Mucosa of descending colon (tissue), 3 donors: ENCODE measurements at regions not wholly inside any gene's neighbourhood (a gene's known extent, or its start where the extent isn't known, plus 50 kb on each side); places are given as distances from the start of the nearest gene placed in this dataset.

Experiments used
- ATAC-seq: fragments of 200-7000 bp; cut with Tn5 transposase; one replicate; pipeline ENCODE4 v1.9.1; 2020; ENCODE audit warnings: mild to moderate bottlenecking, moderate library complexity
- DNase-seq, 3 donors: peaks; one replicate each; pipeline ENCODE4 v3.0.0-alpha.2; 2020
- H3K36me3 ChIP-seq: fragments of 200-600 bp; one replicate; pipeline ENCODE4 v1.8.0; 2021; ENCODE audit warnings: low read depth, mild to moderate bottlenecking
- H3K4me1 ChIP-seq: fragments of 200-600 bp; one replicate; pipeline ENCODE4 v1.8.0; 2021; ENCODE audit warnings: low read depth, mild to moderate bottlenecking
- H3K4me3 ChIP-seq: fragments of 200-600 bp; one replicate; pipeline ENCODE4 v1.8.0; 2021; ENCODE audit warnings: mild to moderate bottlenecking
- H3K9me3 ChIP-seq: fragments of 200-600 bp; one replicate; pipeline ENCODE4 v1.8.0; 2021; ENCODE audit warnings: mild to moderate bottlenecking
- intact Hi-C, 2 donors: fragments of 100-400 bp; cut with DNase I in 1 of 2; cut with micrococcal nuclease in 1 of 2; formaldehyde crosslinking; loops; one replicate each; pipeline versions ENCODE4 v1.11.0 to v1.11.1; 2022; cut with DNase I, micrococcal nuclease
- TF ChIP-seq, protein P1 (sequence below): fragments of 200-600 bp; IDR thresholded peaks from one replicate; pipeline ENCODE4 v1.8.0; 2022; ENCODE audit warnings: antibody characterized with exemption, mild to moderate bottlenecking
- donor health status: DM: no; HTN: no; CAD: no; lungs with moderate emphysema.
- donor health status: DM: no; HTN: no; CAD: no.
- donor health status: DM: no; HTN: yes; CAD: no.

DNA sequence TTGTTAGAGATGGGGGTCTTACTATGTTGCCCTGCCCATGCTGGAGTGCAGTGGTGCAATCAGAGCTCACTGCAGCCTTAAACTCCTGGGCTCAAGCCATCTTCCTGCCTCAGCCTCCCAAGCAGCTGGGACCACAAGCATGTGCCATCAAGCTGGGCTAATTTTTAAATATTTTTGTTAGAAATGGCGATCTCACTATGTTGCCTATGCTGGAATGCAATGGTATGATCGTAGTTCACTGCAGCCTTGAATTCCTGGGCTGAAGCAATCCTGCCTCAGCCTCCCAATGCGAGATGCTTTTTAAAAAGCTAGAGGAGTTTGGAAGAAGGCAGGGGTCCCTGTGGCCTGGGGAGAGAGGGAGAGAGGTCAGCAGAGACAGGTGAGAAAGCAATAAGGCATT lies 600.1 kb upstream of the AUTS2 start:
- intact Hi-C loops: no loop called here
- H3K4me1 ChIP-seq: no peaks in the 10 kb centered on the region
- H3K4me3 ChIP-seq: no peak overlapping the region
- TF ChIP-seq, protein P1, sequence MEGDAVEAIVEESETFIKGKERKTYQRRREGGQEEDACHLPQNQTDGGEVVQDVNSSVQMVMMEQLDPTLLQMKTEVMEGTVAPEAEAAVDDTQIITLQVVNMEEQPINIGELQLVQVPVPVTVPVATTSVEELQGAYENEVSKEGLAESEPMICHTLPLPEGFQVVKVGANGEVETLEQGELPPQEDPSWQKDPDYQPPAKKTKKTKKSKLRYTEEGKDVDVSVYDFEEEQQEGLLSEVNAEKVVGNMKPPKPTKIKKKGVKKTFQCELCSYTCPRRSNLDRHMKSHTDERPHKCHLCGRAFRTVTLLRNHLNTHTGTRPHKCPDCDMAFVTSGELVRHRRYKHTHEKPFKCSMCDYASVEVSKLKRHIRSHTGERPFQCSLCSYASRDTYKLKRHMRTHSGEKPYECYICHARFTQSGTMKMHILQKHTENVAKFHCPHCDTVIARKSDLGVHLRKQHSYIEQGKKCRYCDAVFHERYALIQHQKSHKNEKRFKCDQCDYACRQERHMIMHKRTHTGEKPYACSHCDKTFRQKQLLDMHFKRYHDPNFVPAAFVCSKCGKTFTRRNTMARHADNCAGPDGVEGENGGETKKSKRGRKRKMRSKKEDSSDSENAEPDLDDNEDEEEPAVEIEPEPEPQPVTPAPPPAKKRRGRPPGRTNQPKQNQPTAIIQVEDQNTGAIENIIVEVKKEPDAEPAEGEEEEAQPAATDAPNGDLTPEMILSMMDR: no peak
- H3K36me3 ChIP-seq: no peaks in the 10 kb centered on the region
- peaks cover 82% of the 10 kb centered on the region for H3K9me3 ChIP-seq
- ATAC-seq (no peak), DNase-seq (no peak)

DNA sequence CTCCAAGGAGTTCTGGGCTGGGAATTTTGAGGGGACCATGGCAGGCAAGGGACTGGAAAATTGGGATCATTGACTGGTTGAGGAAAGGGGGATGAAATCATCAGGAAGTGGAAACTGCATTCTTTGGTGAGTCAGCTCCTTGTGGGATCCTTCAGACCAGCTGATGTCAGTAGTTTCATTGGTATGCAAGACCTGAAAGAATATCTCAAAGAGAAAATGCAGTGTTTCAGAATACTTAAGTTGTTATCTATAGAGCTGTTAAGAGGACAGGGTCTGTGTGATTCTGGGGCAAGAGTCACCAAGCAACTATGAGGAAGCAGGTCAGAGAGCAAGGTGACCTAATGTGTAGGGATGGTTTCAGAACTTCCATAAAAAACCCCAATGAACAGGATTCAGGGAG lies 595.9 kb upstream of the AUTS2 start:
- ATAC-seq (no peak), DNase-seq (no peak)
- Histone ChIP-seq H3K36me3 (no peaks in the 10 kb centered on the region), H3K4me1 (no peaks in the 10 kb centered on the region), H3K4me3 (no peak overlapping the region), H3K9me3 (peaks cover 67% of the 10 kb centered on the region)
- intact Hi-C loops: no loop called here
- TF ChIP-seq, protein P1: no peak

DNA sequence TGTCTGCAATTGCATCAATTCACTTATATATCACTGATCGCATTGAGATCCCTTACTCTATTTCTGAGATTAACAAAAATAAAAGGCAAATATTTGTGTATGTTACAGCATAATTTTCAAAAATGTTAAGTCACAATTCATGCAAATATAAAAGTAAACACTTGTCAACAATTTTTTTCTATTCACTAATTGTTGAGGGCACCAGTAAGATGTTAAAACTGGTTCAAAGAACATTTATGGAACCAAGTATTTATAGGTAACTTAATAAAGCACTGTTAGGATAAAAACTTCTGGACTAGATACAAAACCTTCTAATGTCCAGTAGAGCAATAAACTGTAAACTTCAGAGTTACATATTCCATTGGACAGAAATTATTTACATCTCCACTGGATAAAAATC lies 586.1 kb upstream of the AUTS2 start:
- ATAC-seq (no peak), DNase-seq (no peak)
- H3K36me3 ChIP-seq: no peaks in the 10 kb centered on the region
- intact Hi-C loops: no loop called here
- peaks cover 61% of the 10 kb centered on the region for H3K9me3 ChIP-seq
- H3K4me1 ChIP-seq: no peaks in the 10 kb centered on the region
- no peak overlapping the region for H3K4me3 ChIP-seq
- TF ChIP-seq, protein P1: no peak

DNA sequence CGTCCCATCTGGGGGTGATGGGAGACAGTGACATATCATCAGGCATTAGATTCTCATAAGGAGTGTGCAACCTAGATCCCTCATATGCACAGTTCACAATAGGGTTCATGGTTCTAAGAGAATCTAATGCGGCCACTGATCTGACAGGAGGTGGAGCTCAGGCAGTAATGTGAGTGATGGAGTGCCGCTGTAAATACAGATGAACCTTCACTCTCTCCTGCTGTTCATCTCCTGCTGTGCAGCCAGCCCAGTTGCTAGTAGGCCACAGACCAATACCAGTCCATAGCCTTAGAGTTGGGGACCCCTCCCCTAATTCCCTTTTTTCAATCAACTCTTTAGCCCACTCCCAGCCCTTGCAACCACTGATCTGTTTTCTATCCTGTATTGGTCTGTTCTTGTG lies 581.1 kb upstream of the AUTS2 start:
- Histone ChIP-seq H3K4me3 (no peak overlapping the region), H3K36me3 (no peaks in the 10 kb centered on the region), H3K9me3 (peaks cover 53% of the 10 kb centered on the region), H3K4me1 (no peaks in the 10 kb centered on the region)
- DNase-seq (no peak), ATAC-seq (no peak)
- TF ChIP-seq, protein P1: no peak
- intact Hi-C loops: no loop called here

DNA sequence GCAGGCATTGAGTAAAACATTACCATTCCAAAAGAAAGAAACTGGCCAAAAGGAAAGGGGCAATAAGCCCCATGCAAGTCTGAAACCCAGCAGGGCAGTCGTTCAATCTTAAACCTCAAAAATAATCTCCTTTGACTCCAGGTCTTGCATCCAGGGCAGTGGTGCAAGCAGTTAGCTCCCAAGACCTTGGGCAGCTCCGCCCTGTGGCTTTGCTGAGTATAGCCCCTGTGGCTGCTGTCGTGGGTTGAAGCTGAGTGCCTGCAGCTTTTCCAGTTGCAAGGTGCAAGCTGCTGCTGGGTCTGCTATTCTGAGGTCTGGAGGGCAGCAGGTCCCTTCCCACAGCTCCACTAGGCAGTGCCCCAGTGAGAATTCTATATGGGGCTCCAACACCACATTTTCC lies 580.1 kb upstream of the AUTS2 start:
- no peak for DNase-seq
- intact Hi-C loops: no loop called here
- no peak overlapping the region for H3K4me3 ChIP-seq
- peaks cover 53% of the 10 kb centered on the region for H3K9me3 ChIP-seq
- no peak for ATAC-seq
- H3K36me3 ChIP-seq: no peaks in the 10 kb centered on the region
- TF ChIP-seq, protein P1: no peak
- no peaks in the 10 kb centered on the region for H3K4me1 ChIP-seq

DNA sequence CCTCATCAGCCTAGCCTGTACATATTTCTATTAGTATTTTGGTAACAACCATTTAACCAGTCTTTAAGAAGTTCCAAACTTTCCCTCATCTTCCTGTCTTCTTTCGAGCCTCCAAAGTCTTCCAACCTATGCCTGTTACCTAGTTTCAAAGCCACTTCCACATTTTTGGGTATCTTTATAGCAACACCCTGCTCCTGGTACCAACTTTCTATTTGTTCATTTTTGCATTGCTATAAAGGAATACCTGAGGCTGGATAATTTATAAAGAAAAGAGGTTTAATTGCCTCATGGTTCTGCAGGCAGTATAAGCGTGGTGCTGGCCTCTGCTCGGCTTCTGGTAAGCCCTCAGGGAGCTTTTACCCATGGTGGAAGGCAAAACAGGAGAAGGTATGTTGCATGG lies 578.8 kb upstream of the AUTS2 start:
- TF ChIP-seq, protein P1: no peak
- no peak overlapping the region for H3K4me3 ChIP-seq
- H3K36me3 ChIP-seq: no peaks in the 10 kb centered on the region
- no peaks in the 10 kb centered on the region for H3K4me1 ChIP-seq
- no peak for ATAC-seq
- H3K9me3 ChIP-seq: peaks cover 52% of the 10 kb centered on the region
- intact Hi-C loops: no loop called here
- DNase-seq: no peak
